Renal cortical epithelial cell (primary cell): ENCODE measurements at regions not wholly inside any gene's neighbourhood (a gene's known extent, or its start where the extent isn't known, plus 50 kb on each side); places are given as distances from the start of the nearest gene placed in this dataset.

Source experiments
- DNase-seq: peaks from one replicate; pipeline ENCODE4 v3.0.0-alpha.2; 2011; ENCODE audit warnings: low read depth

- no peak for DNase-seq
Measured at GRCh38 chr1:213871179-213871578, 116.6 kb upstream of the PROX1 start.

GRCh38 chr1:213874789-213875188 is 113.0 kb upstream of the PROX1 start:
- no peak for DNase-seq

- no peak for DNase-seq
Measured at GRCh38 chr1:213876531-213876930, 111.2 kb upstream of the PROX1 start.

- DNase-seq, result no peak
Measured at GRCh38 chr1:213883618-213884017, 104.2 kb upstream of the PROX1 start.

GRCh38 chr1:213884402-213884801 is 103.4 kb upstream of the PROX1 start:
- DNase-seq, result no peak

GRCh38 chr1:213884942-213885341 is 102.8 kb upstream of the PROX1 start:
- no peak for DNase-seq

- no peak for DNase-seq
Measured at GRCh38 chr1:213887842-213888241, 99.9 kb upstream of the PROX1 start.

- no peak for DNase-seq
Measured at GRCh38 chr1:213891989-213892902, 95.5 kb upstream of the PROX1 start.

GRCh38 chr1:213898684-213899083 is 89.1 kb upstream of the PROX1 start:
- no peak for DNase-seq

- DNase-seq, result no peak
Measured at GRCh38 chr1:213899413-213899812, 88.4 kb upstream of the PROX1 start.

- DNase-seq, result no peak
Measured at GRCh38 chr1:213905344-213905743, 82.4 kb upstream of the PROX1 start.

- DNase-seq, result no peak
Measured at GRCh38 chr1:213908521-213908920, 79.3 kb upstream of the PROX1 start.

- DNase-seq, result no peak
Measured at GRCh38 chr1:213914392-213914791, 73.4 kb upstream of the PROX1 start.

- no peak for DNase-seq
Measured at GRCh38 chr1:213921311-213921710, 66.5 kb upstream of the PROX1 start.

GRCh38 chr1:213921712-213922111 is 66.1 kb upstream of the PROX1 start:
- no peak for DNase-seq

- no peak for DNase-seq
Measured at GRCh38 chr1:213925531-213926182, 62.1 kb upstream of the PROX1 start.

GRCh38 chr1:213927846-213928245 is 59.9 kb upstream of the PROX1 start:
- no peak for DNase-seq

GRCh38 chr1:213929398-213929797 is 58.4 kb upstream of the PROX1 start:
- DNase-seq, result no peak

GRCh38 chr1:213931836-213932235 is 55.9 kb upstream of the PROX1 start:
- DNase-seq, result no peak

GRCh38 chr1:213933336-213933735 is 54.4 kb upstream of the PROX1 start:
- DNase-seq, result no peak

- DNase-seq, result peak; percentile 83
Measured at GRCh38 chr1:213934649-213935048, 53.1 kb upstream of the PROX1 start.

- DNase-seq, result no peak
Measured at GRCh38 chr1:213936571-213936970, 51.2 kb upstream of the PROX1 start.
